ENCODE measurements at regions not wholly inside any gene's neighbourhood (a gene's known extent, or its start where the extent isn't known, plus 50 kb on each side); places are given as distances from the start of the nearest gene placed in this dataset.

DNA sequence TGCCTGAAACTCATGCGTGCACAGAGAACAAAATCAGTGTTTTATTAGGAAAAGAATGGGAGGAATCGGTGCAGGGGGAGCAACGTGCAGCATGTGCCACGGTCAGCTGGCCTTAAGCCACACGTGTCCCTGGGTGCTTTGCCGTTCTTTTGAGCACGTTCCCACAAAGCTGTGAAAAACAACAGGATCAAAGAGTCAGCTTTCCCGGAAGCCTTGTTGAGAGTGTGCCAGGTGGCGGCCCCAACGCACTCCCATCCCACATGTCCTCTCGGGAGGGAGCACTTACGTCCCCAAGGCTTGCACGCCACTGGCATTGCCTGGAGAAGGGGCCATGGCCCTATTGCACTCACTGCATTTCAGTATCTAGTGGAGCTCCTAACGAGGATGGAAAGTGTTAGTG lies 511.2 kb downstream of the EIPR1 start:
- no peak for DNase-seq

DNA sequence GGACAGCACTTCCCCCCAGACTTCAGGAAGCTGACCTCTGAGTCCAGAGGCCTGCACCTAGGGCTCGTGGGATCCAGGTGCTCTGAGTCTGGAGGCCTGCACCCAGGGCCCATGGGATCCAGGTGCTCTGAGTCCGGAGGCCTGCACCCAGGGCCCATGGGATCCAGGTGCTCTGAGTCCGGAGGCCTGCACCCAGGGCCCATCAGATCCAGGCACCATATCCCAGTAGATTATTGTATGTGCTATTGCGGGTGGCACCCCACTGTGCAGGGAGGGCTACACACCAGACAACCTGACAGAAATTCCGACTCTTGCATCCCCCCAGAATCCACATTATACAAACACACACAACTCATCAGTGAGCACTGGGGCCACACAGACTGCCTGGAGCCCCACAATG lies 515.2 kb downstream of the EIPR1 start:
- no peak for DNase-seq

DNA sequence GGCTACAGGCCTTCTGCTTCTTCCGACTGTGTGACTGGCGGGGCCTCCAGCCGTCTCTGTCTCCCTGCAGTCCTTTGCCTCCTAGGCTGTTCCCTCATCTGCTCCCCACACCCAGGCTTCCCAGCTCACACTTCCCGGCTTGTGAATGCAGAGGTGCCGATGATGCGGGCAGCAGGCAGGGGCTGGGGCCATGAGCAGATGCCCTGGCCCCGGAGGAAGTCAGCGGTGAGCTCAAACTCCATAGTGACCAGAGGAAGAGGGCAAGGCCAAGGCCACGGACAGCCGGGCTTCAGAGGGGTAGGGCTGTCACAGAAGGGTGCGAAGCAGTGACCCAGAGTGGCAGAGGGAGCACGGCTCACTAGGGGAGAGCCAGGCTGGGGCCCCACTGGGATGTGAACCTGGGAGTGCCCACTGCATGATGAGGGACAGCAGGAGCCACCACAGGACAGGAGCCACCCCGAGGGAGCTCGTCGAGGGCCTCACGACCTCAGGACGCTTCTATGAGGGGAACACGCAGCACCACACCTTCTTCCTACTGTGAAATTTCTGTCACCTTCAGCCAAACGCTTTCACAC lies 515.9 kb downstream of the EIPR1 start:
- no peak for DNase-seq

DNA sequence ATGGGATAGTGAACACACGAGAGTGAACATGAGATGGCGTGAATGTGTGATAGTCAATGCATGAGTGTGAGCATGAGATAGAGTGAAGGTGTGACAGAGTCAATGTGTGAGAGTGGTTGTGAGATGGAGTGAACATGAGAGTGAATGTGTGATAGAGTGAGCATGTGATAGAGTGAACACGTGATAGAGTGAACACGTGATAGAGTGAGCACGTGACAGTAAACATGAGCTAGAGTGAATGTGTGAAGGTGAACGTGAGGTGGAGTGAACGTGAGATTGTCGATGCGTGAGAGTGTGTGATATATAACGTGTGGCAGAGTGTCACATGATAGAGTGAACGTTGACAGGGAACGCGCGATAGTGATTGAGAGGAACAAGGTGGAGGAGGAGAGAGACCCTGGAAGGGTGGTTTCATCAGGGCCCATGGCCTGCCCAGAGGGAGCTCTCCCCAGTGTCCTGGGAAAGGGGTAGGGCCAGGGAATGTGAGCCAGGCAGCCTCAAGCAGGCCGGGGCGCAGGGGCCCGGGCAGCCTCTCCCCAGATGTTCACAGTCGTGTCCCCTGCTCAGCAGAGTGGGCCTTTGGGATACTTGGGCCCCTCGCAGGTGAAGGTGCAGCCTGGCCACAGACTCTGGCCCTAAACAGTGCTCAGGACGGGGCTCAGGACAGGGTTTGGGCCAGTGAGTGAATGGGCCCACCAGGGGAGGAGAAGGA lies 516.9 kb downstream of the EIPR1 start:
- no peak for DNase-seq

DNA sequence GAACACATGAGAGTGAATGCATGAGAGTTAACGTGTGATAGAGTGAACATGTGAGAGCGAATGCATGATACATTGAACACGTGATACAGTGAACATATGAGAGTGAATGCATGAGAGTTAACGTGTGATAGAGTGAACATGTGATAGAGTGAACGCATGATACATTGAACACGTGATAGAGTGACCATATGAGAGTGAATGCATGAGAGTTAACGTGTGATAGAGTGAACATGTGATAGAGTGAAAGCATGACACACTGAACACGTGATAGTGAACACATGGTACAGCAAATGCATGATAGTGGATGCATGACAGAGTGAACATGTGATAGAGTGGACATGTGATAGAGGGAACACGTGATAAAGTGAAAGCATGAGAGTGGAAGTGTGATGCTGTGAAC lies 517.9 kb downstream of the EIPR1 start:
- DNase-seq: no peak

DNA sequence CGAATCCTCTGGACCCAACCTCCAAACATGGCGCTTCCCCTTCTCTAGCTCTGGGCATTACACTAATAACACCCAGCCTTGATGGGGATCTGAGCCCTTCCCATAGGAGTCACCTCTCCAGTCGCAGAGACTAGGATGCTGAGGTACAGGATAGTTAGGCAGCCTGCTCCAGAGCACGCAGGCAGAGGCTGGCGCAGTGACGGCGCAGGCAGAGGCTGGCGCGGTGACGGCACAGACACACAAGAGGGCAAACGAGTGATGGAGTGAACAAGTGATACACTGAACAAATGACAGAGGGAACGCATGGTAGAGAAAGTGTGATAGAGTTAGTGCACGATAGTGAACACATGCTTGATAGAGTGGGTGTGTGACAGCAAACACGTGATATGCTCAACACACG lies 518.5 kb downstream of the EIPR1 start:
- no peak for DNase-seq

DNA sequence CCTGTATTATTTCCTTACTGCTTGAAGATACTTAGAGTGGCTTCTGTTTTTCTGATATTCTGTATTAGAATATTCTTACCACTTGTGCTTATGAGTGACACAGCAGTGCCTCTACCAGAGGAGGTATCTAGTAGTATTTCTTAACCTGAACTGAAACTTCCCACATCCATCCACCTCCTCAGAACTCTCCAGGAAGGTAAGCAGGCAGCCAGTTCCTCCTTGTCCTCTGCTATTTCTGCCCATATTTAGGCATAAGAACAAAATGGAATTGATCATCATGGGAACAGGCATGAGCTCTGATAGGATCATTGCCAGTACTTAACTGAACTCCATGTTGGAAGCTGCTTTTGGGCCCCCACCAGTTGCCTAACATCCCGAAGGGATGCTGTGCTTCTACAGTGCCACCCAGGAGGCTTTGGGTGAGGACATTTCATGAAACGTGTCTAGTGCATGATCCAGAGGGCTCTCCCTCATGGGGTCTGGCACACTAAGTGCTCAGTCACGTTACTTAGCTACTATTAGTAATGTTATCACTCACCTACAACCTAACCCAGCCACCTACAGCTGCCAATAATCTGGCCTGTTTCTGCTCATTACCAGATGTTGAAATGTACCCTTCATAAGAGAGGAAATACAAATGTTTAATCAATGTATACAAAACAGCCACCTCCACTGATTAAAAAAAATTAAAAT lies 520.7 kb downstream of the EIPR1 start:
- DNase-seq: no peak

DNA sequence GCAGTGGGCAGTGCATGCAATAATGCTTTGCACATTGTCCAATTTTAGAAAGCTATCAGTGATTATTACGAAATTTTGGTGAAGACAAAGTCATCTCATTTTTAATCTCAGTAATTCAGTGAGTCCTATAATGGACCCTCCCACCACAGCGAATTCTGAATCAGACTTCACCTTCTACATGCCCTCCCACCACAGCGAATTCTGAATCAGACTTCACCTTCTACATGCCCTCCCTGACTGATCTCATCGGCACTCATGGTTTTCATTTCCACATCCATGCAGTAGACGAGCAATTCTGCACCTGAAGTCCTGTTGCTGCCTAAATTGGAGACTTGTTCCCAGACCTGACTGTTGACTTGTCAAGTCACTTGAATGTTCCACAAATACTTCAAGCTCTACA lies 522.3 kb downstream of the EIPR1 start:
- DNase-seq: no peak

DNA sequence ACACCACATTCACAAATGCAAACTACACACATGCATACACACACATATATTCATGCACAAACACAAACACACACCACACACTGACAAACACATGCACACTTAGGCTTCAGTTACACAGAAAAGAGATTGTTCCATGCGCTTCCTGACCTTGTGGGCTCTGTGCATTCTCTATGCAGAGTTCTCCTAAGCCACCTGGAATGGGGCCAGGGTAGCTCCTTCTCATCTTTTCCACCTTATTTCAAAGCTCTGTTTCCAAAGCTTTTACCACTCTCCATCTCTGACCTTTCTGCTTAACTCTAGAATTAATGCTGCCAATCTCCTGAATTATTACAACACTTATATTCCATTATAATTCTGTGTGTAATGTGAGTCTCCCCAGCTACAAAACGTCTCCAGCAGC lies 522.3 kb upstream of the MYT1L start:
- no peak for DNase-seq

DNA sequence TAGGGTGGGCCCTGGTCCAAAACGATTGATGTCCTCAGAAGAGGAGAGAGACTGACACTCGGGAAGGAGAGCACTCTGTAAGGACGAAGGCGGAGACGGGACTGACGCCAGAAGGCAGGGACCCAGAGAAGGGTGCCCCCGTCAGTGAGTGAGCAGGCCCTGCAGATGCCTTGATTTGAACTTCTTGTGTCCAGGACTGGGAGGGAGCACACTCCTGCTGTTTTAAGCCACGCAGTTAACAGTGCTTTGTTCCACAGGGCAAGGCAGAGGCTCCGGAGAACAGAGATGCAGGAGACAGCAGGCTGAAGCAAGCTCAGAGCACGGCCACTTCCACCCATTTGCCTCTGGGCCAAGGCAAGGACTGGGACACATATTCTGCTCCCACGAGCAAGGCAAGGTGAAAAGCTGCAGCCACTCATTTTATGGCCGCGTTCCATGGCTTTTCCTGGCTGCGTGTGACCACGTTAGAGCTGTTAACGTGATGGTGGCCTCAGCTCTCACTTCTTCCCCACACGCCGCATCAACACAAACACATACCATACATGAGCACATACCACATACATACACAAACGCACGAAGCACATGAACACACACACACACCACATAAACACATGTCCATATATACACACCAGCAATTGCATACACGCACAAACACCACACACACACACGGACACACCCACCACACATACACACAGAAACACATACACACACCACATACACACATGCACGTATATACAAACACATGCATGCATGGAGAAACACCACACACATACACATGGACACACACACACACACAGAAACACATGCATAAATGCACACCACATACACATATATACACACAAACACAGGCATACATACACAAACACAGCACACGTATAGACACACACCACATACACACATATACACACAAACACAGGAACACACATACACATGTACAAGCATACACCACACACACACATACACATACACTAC lies 521.0 kb upstream of the MYT1L start:
- no peak for DNase-seq

DNA sequence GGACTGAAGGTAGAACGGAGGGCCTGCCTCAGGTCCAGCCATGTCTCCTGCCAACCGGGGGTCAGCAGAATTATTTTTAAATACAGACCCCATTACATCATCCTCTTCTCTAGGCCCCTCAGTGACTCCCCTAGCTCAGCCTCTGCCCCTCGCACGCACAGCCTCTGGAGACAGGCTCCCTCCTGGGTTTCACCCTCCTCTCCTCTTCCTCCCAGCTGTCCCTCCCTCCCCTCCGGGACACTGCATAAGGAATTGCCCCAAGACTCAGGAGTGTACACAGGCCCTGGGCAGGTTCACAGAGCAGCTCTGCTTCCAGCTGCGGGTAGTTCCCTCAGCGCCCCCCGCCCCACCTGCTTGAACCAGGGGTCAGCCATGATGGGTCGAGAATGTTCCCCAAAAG lies 520.2 kb upstream of the MYT1L start:
- DNase-seq: no peak

DNA sequence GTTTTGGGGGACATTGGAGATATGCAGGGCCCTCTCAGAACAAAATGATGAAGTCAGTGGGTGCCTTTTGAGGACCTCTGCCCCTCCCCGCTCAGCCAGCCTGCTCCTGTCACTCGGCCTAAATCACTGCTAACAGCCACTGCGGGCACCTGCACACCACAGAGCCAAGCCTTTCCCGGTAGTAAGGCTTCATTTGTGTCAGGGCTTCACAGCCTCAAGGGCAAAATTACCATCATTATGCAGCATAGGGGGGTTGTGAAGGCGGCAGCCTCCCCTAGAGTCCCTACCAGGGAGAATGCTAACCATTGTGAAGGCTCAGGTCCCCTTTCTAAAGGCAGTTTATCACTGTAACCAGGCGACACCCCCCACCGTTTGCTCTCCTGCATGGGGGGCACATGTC lies 519.8 kb upstream of the MYT1L start:
- DNase-seq: peak; percentile 39

DNA sequence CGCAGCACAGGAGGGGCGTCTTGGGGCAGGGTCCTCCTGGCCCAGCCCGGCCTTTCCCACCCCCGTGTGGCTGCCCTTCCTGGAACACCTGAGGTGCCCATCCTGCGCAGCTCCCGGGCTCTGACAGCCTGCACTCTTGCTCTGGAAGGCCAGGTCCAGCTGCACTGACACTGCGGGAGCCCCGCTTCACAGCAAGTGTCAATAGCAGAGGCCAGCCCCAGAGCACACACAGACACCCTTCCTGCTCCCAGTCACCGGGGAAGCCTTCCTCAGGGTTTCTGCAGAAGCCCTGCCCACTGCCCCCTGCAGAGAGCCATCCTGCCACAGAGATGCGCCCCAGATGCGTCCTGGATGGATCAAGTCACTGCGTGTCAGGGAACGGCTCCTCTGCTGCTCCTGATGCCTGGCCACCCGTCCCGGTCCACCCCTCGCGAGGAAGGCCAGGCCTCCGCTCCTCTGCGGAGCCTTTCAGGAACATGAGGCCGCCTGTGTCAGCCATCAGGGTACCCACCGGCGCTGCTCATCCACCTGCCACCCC lies 519.2 kb upstream of the MYT1L start:
- no peak for DNase-seq

DNA sequence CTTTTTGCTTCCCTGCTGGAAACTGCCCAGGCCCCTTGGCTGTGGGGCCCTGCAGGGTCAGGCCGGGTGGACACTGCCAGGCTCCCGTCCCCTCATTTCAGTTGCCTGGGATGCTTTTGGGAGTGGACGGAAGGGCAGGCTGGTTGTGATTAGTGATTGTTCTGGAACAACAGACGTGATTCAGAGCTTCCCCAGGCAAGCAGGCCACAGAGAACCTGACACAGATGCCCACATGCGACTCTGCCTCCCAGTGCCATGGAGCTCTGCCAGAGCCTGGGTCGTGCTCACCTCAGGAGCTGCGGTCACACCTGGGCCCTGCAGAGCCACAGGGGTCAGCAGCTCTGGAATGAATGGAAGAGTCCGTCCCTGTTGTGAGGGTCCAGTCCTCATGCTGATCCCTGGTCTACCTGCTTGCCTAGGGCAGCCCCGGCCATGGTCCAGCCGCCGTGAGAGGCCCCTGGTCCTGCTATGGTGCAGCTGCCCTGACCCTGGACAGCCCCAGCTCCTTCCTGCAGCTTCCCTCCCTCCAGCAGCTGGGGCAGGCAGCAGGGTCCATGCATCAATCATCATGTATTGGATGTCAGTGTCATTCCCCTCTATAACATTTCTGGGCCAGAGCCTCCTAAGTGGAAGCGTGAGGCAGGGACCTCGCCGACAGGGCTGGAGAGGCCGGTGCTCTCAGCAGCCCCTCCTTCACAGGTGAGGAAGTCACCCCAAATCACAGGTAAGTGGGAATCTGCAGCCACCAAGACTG lies 518.6 kb upstream of the MYT1L start:
- no peak for DNase-seq

DNA sequence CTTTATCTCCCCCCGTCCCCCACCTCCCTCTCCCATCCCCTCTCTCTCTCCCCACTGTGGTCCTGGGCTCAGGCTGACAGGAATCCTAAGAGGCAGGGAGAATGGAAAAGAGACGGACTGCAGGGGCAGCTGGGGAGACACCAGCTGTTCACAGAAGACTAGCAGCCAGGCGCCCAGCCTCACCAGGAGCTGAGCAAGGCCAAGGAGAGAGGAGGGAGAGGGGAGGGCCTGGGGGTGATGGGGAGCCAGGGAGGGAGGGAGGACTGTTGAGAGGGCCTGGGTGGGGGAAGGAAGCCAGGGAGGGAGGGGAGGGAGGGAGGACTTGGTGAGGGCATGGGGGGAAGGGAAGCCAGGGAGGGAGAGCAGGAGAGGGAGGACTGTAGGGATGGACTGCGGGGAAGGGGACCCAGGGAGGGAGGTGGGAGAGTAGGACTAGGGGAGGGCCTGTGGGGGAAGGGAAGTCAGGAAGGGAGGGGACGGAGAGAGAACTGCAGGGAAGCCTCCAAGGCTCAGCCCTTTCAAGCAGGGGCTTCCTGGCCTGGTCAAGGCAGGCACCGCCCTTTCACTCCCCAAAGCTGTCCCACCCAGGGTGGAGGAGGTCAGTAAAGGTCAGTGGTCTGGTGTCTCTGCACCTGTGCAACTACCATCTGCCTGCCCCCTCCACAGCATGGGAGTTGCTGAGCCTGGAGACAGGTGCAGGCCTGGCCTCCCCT lies 517.7 kb upstream of the MYT1L start:
- DNase-seq: peak; percentile 68

DNA sequence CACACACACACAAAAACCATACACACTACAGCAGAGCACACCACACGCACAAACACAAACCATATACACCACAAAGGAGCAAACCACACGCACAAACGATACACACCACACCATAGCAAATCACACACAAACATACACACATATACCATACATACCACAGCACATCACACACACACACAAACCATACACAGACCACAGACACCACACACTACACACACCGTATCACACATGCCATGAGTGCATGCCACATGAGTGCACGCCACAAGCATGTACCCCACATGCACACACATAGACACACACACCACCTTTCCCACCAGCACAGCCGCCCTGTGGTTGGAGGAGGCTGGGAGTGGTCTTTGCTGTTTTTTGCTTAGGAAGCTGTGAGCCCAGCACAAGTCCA lies 517.1 kb upstream of the MYT1L start:
- no peak for DNase-seq

DNA sequence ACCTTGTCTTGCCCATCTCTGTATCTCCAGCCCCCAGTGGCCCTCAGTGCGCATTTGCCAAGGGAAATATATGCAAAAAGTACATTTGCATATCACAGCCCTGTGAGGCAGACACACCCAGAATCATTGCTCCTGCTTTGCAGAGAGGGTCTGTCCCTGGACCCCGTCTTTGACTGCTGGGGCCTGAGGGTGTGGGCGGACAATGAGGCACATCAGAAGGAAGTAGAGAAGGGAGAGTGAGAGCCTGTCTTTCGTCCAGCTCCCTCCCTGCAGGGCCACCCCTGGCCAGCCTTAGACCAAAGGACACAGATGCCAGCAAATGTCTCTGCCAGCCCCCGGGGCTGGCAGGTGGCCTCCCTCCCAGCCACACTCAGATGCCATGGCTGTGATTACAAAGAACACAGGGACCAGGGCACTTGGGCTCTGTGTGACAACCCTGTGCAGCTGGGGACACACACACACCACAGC lies 516.2 kb upstream of the MYT1L start:
- DNase-seq: no peak

DNA sequence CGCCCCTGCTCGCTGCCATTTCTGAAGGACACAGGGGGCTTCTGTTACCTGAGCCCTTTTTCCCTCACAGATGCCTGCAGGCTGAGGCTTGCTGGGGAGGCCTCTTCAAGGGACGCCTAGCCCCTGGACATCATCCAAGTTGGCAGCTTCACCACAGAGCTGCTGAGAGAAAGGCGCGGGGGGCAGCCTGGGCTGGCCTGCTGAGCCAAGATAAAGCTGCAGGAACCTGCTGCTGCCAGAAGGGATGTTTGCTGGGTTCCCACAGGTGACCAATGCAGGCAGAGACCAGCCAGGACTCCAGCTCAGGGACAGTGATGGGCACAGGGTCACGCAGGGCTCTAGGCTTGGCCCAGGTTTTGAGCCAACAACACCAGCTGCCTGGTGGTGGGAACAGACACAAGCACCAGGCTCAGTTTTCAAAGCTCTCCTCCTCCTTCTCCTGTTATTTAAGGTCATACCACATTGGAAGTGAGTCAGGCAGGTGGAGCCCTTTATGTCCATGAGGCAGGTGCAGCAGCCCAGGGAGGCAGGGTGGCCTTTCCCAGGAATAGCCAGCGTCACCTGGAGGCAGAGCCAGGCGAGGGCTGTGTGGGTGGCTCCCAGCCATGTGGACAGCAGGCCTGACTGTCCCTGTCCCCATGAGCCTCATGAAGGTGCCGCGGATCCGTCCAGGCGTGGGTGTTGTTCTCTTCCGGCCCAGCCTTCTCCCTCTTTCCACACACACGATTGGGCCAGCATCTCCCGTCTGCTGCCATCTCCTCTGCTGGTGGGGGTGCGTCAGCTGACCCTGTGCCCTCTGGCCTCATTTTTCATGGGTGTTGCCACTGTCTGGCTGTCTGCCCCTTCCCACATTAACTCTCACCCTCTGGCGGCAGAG lies 515.5 kb upstream of the MYT1L start:
- peak; percentile 96 for DNase-seq

DNA sequence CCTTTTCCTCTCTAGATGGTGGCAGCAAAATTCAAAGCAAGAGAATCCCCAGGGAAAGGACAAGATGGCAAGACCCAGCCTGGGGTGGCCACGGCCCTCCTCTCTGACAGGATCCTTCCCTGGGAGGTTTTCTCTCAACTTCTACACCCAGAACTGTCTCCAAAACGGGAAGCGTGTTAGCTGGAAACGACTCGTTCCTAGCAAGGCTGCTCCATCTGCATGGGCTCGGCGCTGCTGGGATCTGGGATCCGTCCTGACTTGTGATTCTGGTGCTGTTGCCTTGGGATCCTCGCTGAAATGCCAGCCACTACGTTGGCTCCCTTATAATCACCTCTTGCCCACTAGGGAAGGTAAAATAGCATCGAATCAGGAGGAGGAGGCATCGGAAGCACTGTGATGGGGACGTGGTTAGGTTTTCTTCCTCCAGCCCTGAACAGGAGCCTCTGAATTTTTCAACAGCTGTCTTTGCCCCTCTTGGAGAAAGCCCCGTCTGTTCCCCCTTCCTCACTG lies 514.8 kb upstream of the MYT1L start:
- no peak for DNase-seq

DNA sequence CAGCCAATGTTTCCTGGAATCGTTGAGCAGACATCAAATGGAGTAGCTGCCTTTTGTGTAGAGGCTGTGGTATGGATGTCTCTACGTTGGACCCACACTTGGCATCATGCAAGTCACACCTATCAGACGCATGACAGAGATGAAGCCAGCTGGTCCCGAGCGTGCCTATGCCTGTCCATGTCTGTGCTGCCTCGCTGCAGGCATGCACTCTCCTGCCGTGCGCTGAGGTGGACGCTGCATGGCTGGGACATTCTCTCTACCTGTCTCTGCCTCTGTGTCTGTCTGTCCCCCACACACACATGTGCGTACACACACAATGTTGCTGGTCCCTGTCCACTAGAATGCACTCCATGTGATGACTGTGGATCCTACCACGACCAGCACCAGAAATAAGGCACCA lies 514.2 kb upstream of the MYT1L start:
- peak; percentile 15 for DNase-seq
